ENCODE measurements at regions not wholly inside any gene's neighbourhood (a gene's known extent, or its start where the extent isn't known, plus 50 kb on each side); places are given as distances from the start of the nearest gene placed in this dataset.
A peak's percentile ranks its signal among the peaks of the same experiment; 100 is the strongest.

- 80% methylated on average over 3 of the region's 3 CpGs for WGBS
- Histone ChIP-seq H3K36me3 (no peaks in the 10 kb centered on the region), H3K27me3 (peaks cover 0 to 16% (median 0%) of the 10 kb centered on the region in 4 donors), H3K27ac (replicated peaks in 1 of 4) (no peak overlapping the region), H3K4me3 (no peak overlapping the region), H3K4me1 (no peaks in the 10 kb centered on the region), H3K9me3 (no peaks in the 10 kb centered on the region)
- TF ChIP-seq POLR2A (IDR thresholded peaks at IDR 0.05; ENCODE audit: low read depth) (no peak), EP300 (IDR thresholded peaks at IDR 0.05) (no peak), POLR2AphosphoS5 (IDR thresholded peaks at IDR 0.05) (no peak), CTCF (IDR thresholded peaks at IDR 0.05) (no peak)
- intact Hi-C loops (cut with DNase I): no loop called here
- DNase-seq (ENCODE audit: extremely low spot score): no peak
These were observed 59.9 kb downstream of the MINAR1 start for GRCh38 chr15:79492065-79492464.

DNA sequence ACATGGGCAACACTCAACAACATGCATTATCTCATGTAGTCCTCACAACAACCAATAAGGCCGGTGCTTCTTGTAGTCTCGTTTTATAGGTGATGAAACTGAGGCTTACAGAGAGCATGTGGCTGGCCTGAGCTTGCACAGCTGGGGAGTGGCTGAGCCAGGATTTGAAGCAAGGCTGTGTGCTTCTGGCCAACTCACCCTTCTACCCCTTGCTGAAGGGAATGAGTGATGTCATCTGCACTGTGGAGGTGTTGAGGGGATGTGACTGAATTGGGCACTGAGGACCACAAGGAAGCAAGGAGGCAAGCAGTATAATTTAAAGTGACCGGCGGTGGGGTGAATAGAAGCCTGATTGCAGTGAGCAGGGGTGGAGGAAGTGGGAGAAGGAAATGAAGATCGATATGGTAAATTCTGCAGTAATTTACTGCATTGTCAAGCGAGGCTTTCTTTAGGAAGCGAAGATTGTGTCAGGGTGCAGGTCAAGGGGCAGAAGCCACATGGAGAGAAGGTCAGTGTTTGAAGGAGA lies 62.3 kb downstream of the MINAR1 start:
- TF ChIP-seq CTCF (IDR thresholded peaks at IDR 0.05): no peak
- TF ChIP-seq POLR2AphosphoS5 (IDR thresholded peaks at IDR 0.05): no peak
- no peak for TF ChIP-seq POLR2A (IDR thresholded peaks at IDR 0.05; ENCODE audit: low read depth)
- no peak for TF ChIP-seq EP300 (IDR thresholded peaks at IDR 0.05)
- no peak for DNase-seq (ENCODE audit: extremely low spot score)
- Histone ChIP-seq H3K4me1 (no peaks in the 10 kb centered on the region), H3K36me3 (no peaks in the 10 kb centered on the region), H3K27ac (replicated peaks in 1 of 4) (no peak overlapping the region), H3K9me3 (no peaks in the 10 kb centered on the region), H3K4me3 (no peak overlapping the region), H3K27me3 (peaks cover 0 to 17% (median 0%) of the 10 kb centered on the region in 4 donors)
- WGBS: 62% methylated on average over 7 of the region's 7 CpGs
- intact Hi-C loops (cut with DNase I): no loop called here

DNA sequence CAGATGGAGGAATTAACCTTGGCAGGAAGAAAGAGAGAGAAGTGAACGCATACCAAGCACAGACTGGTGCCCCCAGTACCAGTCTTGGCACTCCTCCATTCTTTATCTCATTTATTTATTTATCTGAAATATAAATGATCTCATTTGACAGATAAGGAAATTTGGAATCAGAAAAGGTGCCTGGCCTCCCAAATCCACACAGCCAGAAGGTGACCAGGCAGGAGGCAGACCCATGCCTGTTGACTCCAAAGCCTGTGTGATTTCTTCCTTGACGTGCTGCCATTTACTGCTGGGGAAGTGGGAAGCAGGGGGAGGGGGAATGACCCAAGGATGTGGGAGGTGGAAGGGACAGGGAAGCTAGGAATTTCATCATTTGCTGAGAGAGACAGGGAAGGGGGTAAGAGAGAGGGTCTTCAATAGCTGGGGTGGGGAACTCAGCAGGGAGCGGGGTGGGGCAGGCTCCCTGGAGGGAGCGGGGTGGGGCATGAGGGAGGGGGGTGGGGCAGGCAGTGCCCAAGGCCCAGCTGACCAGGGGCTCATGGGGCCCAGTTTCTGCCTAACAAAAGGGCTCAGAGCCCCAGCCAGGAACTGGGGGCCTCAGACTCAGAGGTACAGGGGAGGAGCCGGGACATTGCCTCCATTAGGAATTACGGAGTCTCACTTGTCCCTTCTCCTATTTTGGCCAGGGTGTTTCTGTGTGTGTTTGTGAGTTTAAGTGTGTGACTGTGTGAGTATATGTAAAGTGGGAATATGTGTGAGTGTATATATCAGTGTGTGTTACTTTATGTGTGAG lies 63.0 kb downstream of the MINAR1 start:
- Histone ChIP-seq H3K9me3 (no peaks in the 10 kb centered on the region), H3K4me1 (no peaks in the 10 kb centered on the region), H3K4me3 (no peak overlapping the region), H3K36me3 (no peaks in the 10 kb centered on the region), H3K27ac (replicated peaks in 1 of 4) (no peak overlapping the region), H3K27me3 (peaks cover 0 to 17% (median 0%) of the 10 kb centered on the region in 4 donors)
- no peak for TF ChIP-seq POLR2A (IDR thresholded peaks at IDR 0.05; ENCODE audit: low read depth)
- no peak for TF ChIP-seq EP300 (IDR thresholded peaks at IDR 0.05)
- TF ChIP-seq CTCF (IDR thresholded peaks at IDR 0.05): no peak
- TF ChIP-seq POLR2AphosphoS5 (IDR thresholded peaks at IDR 0.05): no peak
- no peak for DNase-seq (ENCODE audit: extremely low spot score)
- WGBS: 73% methylated on average over 6 of the region's 6 CpGs
- intact Hi-C loops (cut with DNase I): no loop called here

- 79% methylated on average over 2 of the region's 2 CpGs for WGBS
These were observed 63.6 kb downstream of the MINAR1 start for GRCh38 chr15:79495775-79496174.

More at GRCh38 chr15:79495775-79496174, 63.6 kb downstream of the MINAR1 start:
- TF ChIP-seq EP300 (IDR thresholded peaks at IDR 0.05) (no peak), CTCF (IDR thresholded peaks at IDR 0.05) (no peak), POLR2A (IDR thresholded peaks at IDR 0.05; ENCODE audit: low read depth) (no peak), POLR2AphosphoS5 (IDR thresholded peaks at IDR 0.05) (no peak)
- Histone ChIP-seq H3K9me3 (no peaks in the 10 kb centered on the region), H3K4me1 (no peaks in the 10 kb centered on the region), H3K27ac (replicated peaks in 1 of 4) (no peak overlapping the region), H3K36me3 (no peaks in the 10 kb centered on the region), H3K4me3 (no peak overlapping the region), H3K27me3 (peaks cover 0 to 17% (median 0%) of the 10 kb centered on the region in 4 donors)
- peak; percentile 62 for DNase-seq (ENCODE audit: extremely low spot score)
- intact Hi-C loops (cut with DNase I): no loop called here
